HUDEP-2 (cell line): ENCODE measurements at regions not wholly inside any gene's neighbourhood (a gene's known extent, or its start where the extent isn't known, plus 50 kb on each side); places are given as distances from the start of the nearest gene placed in this dataset.
A peak's percentile ranks its signal among the peaks of the same experiment; 100 is the strongest.

Experiments
- DNase-seq, 76 experiments: peaks; one replicate each; lab custom pipeline; 2025; ENCODE audit not compliant: unreplicated experiment in 76 of 76; lab: John Stamatoyannopoulos, UW

- no peak for DNase-seq
Observed at GRCh38 chr17:70774339-70775117, 605.2 kb downstream of the KCNJ2 start.

DNA sequence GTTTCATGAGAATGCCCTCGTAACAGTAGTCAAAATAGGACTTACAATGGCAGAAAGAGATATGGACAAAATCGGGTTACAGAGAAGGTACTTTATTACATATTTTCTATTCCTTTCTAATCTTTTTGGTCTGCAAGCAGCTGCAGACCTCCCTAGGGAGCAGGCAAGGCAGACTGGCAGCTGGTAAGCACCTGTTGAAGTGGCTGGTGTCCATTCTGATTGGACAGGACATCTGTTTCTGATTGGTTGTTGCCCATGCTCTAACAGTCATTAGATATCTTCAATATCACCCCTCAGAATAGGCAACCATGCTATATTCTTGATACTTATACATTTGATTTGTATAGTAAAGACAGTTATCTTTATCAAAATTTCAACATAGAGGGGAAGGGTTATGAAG is 606.3 kb downstream of the KCNJ2 start:
- no peak for DNase-seq

- no peak for DNase-seq
Observed at GRCh38 chr17:70776441-70776840, 607.1 kb downstream of the KCNJ2 start.

GRCh38 chr17:70780031-70780430 is 610.7 kb downstream of the KCNJ2 start:
- DNase-seq: no peak

GRCh38 chr17:70786081-70786480 is 616.7 kb downstream of the KCNJ2 start:
- DNase-seq: no peak

- no peak for DNase-seq
Observed at GRCh38 chr17:70787721-70788300, 618.5 kb downstream of the KCNJ2 start.

DNA sequence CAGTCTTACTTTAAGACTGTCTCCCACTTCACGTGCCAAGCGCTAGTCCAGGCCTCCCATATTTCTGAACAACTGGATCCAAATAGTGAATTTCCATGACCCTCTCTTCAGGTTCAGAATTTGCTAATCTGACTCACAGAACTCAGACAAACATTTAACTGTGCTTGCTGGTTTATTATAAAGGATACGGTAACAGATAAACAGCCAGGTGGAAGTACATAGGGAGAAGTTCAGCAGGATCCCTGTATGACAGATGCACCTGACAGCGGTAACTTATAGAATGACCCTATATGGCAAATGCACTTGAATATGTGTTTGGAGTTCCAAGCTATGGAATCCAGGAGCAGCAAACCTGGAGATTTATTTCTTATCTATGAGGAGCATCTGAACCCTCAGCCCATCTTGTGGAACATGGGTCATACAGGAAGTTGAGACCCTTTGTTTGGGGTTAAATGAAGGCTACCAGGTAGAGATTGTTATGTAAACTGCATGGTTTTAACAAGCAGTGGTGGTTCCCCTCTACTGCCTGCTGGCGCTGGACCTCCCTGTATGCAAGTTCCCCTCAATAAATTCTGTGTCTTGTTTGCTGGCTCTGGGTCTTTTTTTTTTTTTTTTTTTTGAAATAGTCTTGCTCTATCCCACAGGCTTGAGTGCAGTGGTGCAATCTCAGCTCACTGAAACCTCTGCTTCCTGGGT is 622.6 kb downstream of the KCNJ2 start:
- DNase-seq: no peak

DNA sequence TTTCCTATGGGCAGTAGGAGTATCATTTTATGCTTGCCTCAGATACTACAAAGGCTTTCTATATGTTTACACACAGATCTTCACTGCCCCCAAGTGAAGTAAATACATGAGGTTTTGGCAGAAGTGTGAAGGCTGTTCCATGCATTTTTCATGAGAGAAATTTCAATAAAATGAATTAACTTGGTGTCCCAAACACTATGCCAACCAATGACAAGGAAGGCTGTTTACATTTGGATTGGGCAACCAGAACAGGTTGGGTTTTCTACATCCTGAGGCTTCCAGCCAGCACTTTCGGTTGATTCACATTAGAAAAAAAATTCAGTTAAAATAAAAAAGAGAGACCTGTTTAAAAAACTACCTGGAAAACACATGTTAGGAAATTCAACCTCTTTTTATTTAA is 625.4 kb downstream of the KCNJ2 start:
- no peak for DNase-seq

GRCh38 chr17:70795620-70796019 is 626.3 kb downstream of the KCNJ2 start:
- no peak for DNase-seq

DNA sequence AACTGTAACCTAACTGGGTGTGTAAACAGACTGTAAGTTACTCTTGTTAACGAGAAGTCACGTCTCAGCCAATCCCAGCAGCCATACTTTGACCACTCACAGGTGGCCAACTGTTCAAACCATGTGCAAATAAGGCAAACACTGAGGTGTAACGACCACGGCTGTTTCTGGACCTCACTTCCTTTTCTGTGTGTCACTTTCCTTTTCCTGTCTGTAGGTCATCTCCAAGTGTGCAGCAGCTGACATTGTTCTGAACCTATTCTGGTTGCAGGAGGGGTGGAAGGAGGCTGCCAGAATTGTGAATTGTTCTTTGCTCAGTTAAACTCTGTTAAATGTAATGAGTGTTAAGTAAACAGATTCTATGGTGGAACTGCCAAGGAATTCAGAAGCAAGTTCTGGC is 627.4 kb downstream of the KCNJ2 start:
- no peak for DNase-seq

GRCh38 chr17:70797166-70797565 is 627.8 kb downstream of the KCNJ2 start:
- no peak for DNase-seq

DNA sequence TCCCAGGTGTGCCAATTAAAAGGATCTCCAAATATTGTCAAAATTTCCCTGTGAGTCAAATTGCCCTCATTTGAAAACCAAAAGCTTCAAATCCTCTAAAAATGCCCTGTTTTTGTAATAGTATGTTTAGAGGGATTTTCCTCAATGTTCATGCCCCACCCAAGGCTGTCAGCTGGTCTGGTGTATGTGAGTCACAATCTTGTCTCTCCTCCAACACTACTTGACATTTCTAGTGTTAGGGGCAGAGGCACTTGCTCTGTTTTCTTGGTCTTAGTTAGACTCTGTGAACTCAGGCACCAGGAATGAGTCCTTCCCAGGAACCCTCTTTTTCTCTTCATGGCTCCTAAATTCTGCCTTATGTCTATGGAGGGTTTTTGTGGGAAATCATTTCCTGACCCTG is 634.8 kb downstream of the KCNJ2 start:
- DNase-seq: peak in 3 of 76 experiments; percentile 3 to 14 (median 7)

DNA sequence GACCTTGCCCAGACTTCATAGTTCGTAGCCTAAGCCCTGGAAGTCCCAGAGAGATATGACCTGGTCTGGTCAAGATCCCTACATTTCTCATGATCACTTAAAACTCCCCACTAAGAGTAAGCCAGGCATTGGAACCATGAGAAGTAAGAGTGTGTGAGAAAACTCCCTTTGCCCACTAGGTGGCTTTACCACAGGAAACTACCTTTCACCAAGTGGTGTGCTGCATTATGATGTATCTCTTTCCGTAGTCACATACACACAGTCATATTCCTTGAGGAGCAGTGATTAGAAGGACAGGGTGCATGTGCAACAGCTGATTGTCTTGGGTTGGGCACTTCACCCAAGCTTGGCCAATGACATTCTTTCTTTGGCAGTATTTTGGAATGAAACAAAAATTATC is 639.3 kb downstream of the KCNJ2 start:
- peak in 3 of 76 experiments; percentile 6 to 33 (median 19) for DNase-seq

DNA sequence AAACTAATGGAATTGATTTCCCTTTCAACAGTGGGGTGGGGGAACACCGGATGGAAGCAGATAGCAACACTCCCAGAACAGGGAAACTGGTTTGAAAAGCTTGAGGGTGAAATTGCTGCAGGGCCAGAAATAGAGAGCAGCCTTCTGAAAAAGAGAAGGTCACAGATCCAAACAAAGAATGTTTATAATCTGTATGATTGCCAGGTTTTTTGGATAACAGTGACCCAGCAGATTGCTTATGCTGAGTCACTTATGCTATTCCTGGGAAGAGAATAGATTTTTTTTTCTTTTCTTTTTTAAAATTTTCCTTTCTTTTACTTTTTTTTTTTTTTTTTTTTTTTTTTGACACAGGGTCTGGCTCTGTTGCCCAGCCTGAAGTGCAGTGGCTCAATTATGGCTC is 641.3 kb downstream of the KCNJ2 start:
- no peak for DNase-seq

DNA sequence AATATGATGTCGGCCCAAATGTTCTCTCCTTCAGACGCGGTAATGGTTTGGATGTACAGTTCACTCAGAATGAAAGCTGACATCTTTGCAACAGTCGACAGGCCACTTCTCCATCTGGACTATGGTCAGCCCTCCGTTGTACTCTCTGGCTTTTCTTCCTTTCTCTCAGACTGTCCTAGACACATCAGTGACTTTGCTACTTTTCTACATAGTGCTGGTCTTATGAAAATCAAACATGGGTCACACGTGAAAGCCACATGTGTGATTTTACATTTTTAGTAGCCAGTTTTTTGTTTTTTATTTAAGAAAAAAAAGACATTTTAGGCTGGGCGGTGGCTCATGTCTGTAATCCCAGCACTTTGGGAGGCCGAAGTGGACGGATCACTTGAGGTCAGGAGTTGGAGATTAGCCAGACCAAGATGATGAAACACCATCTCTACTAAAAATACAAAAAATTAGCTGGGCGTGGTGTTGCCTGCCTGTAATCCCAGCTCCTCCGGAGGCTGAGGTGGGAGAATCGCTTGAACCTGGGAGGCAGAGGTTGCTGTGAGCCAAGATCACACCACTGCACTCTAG is 644.1 kb downstream of the KCNJ2 start:
- no peak for DNase-seq

DNA sequence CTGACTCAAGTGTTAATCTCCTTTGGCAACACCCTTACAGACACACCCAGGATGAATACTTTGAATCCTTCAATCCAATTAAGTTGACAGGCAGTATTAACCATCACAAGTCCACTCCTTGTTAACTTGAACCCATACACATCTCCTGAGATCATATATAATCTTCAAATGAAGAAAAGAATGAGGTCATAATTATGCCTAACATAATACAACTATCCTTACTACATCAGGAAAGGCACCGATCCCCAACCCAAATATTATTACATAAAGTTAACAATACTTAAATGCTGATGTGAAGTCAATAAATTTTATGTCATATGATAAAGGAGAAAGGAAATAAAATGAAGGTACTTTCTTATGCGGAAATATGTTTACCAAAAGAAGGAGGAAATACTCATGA is 649.9 kb downstream of the KCNJ2 start:
- DNase-seq: peak in 1 of 76 experiments; percentile 32

DNA sequence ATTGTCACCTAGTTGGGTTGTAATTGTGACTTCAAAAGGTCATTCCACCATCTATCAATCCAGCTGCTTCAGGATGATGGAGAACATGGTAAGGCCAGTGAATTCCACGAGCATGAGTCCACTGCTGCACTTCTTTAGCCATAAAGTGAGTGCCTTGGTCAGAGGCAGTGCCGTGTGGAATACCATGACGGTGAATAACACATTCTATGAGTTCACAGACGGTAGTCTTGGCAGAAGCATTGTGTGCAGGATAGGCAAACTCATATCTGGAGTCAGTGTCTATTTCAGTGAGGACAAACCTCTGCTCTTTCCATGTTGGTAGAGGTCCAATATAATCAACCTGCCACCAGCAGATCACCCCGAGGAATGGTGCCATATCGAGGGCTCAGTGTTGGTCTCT is 650.9 kb downstream of the KCNJ2 start:
- DNase-seq: no peak

GRCh38 chr17:70825321-70826125 is 656.2 kb downstream of the KCNJ2 start:
- DNase-seq: no peak

GRCh38 chr17:70829876-70830275 is 660.5 kb downstream of the KCNJ2 start:
- no peak for DNase-seq

- no peak for DNase-seq
Observed at GRCh38 chr17:70834039-70834438, 664.7 kb downstream of the KCNJ2 start.

DNA sequence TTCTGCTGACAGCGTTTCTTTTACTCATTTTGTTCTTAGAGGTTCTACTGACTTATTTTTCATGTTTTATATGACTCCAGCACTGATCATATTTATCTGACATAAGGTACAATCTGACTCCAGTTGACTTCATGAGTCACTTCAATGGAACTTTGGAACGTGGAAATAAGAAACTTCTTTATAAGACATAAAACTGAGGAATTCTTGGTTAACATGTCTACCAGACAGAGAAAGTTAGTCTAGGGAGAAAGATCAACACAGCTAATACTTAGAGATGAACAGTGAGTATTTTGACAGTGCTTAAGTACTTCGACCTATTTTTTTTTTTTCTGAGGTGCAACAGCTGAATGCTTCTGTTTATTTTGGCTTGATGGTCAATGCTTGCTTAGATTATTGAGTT is 679.5 kb downstream of the KCNJ2 start:
- no peak for DNase-seq
